MCF 10A (cell line): ENCODE measurements at regions not wholly inside any gene's neighbourhood (a gene's known extent, or its start where the extent isn't known, plus 50 kb on each side); places are given as distances from the start of the nearest gene placed in this dataset.

ENCODE experiments used
- BruUV-seq: library from RNA; stranded (reverse); fragments of 400-500 nt; replicated peaks from 2 replicates; lab custom pipeline; 2021; lab: Mats Ljungman, UMichigan
- CTCF ChIA-PET: fragments of 300-600 bp; sonication (Branson Sonifier 250); formaldehyde crosslinking; extraction: SDS; loops from one replicate; lab custom pipeline; 2021; ENCODE audit warnings: antibody characterized with exemption, inconsistent platforms; lab: Yijun Ruan, JAX
- POLR2A ChIA-PET: fragments of 300-600, 350-650 bp; sonication (Branson Sonifier 250); formaldehyde crosslinking; extraction: SDS; loops from one replicate; lab custom pipeline; 2020; ENCODE audit warnings: antibody characterized with exemption, inconsistent platforms; lab: Yijun Ruan, JAX
- DNase-seq: peaks from one replicate; pipeline ENCODE4 v3.0.0-alpha.2; 2018; ENCODE audit not compliant: unreplicated experiment
- H3K27ac Mint-ChIP-seq: one replicate; pipeline ENCODE4 v1.8.0; 2022; ENCODE audit warnings: mild to moderate bottlenecking, low read depth, mixed read lengths; ENCODE audit not compliant: unreplicated experiment
- H3K27me3 Mint-ChIP-seq: one replicate; pipeline ENCODE4 v1.8.0; 2022; ENCODE audit warnings: mixed read lengths; ENCODE audit not compliant: insufficient read depth, unreplicated experiment
- H3K36me3 Mint-ChIP-seq: one replicate; pipeline ENCODE4 v1.8.0; 2022; ENCODE audit warnings: mild to moderate bottlenecking, moderate library complexity, mixed read lengths; ENCODE audit not compliant: insufficient read depth, unreplicated experiment
- H3K4me1 Mint-ChIP-seq: one replicate; pipeline ENCODE4 v1.8.0; 2022; ENCODE audit warnings: mixed read lengths; ENCODE audit not compliant: insufficient read depth, unreplicated experiment
- H3K4me3 Mint-ChIP-seq: one replicate; pipeline ENCODE4 v1.8.0; 2022; ENCODE audit warnings: mild to moderate bottlenecking, moderate library complexity, mixed read lengths; ENCODE audit not compliant: unreplicated experiment
- H3K9me3 Mint-ChIP-seq: one replicate; pipeline ENCODE4 v1.8.0; 2022; ENCODE audit warnings: mixed read lengths; ENCODE audit not compliant: unreplicated experiment
- intact Hi-C: fragments of 100-400 bp; cut with micrococcal nuclease; formaldehyde crosslinking; loops from 2 replicates; pipeline ENCODE4 v1.14.1; 2022
- TF ChIP-seq, protein P1 (sequence below): fragments of 200-600 bp; IDR thresholded peaks from one replicate; pipeline ENCODE4 v1.8.0; 2022; ENCODE audit warnings: antibody characterized with exemption, mild to moderate bottlenecking; ENCODE audit not compliant: unreplicated experiment

DNA sequence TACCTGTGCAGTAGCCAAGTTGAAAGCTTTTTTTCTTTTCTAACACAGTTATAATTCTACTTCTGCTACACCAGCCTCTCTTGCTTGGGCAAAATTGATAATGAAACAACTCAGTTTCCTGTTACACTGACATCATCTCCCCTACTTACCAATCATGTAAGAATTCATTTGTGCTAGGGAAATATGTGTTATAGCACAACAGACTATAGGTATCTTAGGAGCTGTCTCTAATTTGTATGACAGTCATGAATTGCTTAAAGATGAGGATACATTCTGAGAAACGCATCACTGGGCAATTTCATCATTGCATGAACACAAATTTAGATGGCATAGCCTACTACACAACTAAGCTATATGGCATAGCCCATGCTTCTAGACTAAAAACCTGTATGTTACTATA, 246.3 kb upstream of the ANKRD50 start:
- CTCF ChIA-PET, result interaction anchor here (1.9 kb wide), 1 partner anchor 9 kb away, joined by 9 read pairs; no protein-coding TSS in a partner anchor
- TF ChIP-seq, protein P1, sequence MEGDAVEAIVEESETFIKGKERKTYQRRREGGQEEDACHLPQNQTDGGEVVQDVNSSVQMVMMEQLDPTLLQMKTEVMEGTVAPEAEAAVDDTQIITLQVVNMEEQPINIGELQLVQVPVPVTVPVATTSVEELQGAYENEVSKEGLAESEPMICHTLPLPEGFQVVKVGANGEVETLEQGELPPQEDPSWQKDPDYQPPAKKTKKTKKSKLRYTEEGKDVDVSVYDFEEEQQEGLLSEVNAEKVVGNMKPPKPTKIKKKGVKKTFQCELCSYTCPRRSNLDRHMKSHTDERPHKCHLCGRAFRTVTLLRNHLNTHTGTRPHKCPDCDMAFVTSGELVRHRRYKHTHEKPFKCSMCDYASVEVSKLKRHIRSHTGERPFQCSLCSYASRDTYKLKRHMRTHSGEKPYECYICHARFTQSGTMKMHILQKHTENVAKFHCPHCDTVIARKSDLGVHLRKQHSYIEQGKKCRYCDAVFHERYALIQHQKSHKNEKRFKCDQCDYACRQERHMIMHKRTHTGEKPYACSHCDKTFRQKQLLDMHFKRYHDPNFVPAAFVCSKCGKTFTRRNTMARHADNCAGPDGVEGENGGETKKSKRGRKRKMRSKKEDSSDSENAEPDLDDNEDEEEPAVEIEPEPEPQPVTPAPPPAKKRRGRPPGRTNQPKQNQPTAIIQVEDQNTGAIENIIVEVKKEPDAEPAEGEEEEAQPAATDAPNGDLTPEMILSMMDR, result no peak
- Mint-ChIP-seq H3K4me1 (peaks cover 2% of the 10 kb centered on the region), H3K9me3 (peaks cover 8% of the 10 kb centered on the region), H3K36me3 (no peaks in the 10 kb centered on the region), H3K4me3 (no peak overlapping the region), H3K27me3 (no peaks in the 10 kb centered on the region), H3K27ac (no peak overlapping the region)
- intact Hi-C loops, result no loop called here
- no TSS peak for BruUV-seq
- POLR2A ChIA-PET, result interaction anchor here (0.6 to 0.7 kb wide), 2 partner anchors 54 to 307 kb away, joined by 3 read pairs; no protein-coding TSS in a partner anchor
- DNase-seq, result no peak

DNA sequence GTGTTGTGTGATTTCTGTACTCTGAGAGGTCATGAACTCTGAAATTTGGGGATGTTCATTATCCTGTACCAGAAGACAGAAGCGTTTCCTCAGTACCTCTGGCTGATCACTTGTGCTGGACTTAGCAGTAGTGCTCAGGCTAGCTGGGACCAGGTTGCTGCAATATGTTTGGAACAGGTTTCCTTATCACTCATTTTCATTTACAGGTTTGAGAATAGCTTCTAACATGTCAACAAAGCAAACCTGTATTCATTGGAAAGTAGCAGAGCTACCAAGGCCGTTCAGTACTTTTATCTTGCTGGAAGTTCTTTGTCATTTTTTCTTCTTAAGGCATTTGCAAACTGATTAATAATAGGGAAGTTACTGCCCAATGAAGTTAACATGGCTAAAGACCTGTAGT, 242.9 kb upstream of the ANKRD50 start:
- CTCF ChIA-PET, result interaction anchor here (0.7 to 1.9 kb wide), 2 partner anchors 13 to 289 kb away, joined by 3 to 4 read pairs; no protein-coding TSS in a partner anchor
- intact Hi-C loops, result no loop called here

DNA sequence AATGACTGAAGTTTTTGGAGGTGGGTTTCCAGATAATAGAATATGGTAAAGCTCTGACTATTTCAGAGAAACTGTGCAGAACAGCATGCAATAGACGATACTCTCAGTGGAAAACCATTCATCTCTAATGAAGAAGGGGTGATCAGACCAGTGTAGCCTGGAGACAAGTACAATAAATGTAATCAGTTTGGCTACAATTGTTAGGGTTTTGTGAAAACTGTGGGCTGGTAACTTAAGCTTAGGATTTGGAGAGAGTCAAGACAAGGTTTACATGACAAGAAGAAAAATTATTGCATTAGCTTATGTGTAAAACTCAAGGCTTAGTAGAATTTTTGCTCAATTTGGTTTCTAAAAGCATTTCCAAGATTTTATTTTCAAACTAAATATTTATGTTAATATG, 241.5 kb upstream of the ANKRD50 start:
- peaks cover 19% of the 10 kb centered on the region for H3K4me1 Mint-ChIP-seq
- no peaks in the 10 kb centered on the region for H3K27me3 Mint-ChIP-seq
- DNase-seq, result no peak
- intact Hi-C loops, result no loop called here
- no TSS peak for BruUV-seq
- H3K4me3 Mint-ChIP-seq, result no peak overlapping the region
- ChIA-PET CTCF (interaction anchor here (1.9 kb wide), 1 partner anchor 14 kb away, joined by 4 read pairs; no protein-coding TSS in a partner anchor), POLR2A (interaction anchor here (0.7 to 1.3 kb wide), 5 partner anchors 9 to 186 kb away, joined by 3 to 5 read pairs (median 3); no protein-coding TSS in a partner anchor)
- no peak overlapping the region for H3K27ac Mint-ChIP-seq
- no peaks in the 10 kb centered on the region for H3K9me3 Mint-ChIP-seq
- TF ChIP-seq, protein P1, result no peak
- H3K36me3 Mint-ChIP-seq, result no peaks in the 10 kb centered on the region

More for the DNA sequence above, 242.9 kb upstream of the ANKRD50 start:
- POLR2A ChIA-PET, result no interaction called here
- BruUV-seq, result no TSS peak
- no peak for DNase-seq
- no peak overlapping the region for H3K27ac Mint-ChIP-seq
- no peaks in the 10 kb centered on the region for H3K36me3 Mint-ChIP-seq
- TF ChIP-seq, protein P1, result no peak
- no peaks in the 10 kb centered on the region for H3K27me3 Mint-ChIP-seq
- H3K9me3 Mint-ChIP-seq, result no peaks in the 10 kb centered on the region
- H3K4me1 Mint-ChIP-seq, result peaks cover 14% of the 10 kb centered on the region
- H3K4me3 Mint-ChIP-seq, result no peak overlapping the region

DNA sequence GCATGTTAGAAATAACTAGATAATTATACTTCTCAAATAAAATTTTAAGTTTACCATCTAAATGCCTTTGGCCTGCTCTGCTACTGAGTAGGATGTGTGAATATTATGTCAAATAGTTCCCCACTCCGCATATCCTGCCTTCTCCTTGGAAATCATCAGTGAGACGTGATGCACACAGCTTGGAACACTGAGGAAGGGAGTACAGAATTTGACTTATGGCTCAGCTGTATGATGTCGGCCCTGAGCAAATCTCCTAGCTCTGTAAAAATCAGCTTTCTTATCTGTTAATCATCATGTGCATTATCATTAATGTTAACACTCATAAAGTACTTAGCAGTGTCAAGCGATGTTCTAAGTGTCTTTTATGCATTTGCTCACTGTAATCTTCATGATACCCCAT, 241.0 kb upstream of the ANKRD50 start:
- no peak for DNase-seq
- Mint-ChIP-seq H3K4me1 (peaks cover 25% of the 10 kb centered on the region), H3K27me3 (no peaks in the 10 kb centered on the region), H3K27ac (peak overlapping the region; percentile 86), H3K4me3 (no peak overlapping the region), H3K36me3 (no peaks in the 10 kb centered on the region), H3K9me3 (no peaks in the 10 kb centered on the region)
- ChIA-PET CTCF (no interaction called here), POLR2A (interaction anchor here (0.5 to 1.3 kb wide), 7 partner anchors 9 to 187 kb away, joined by 3 to 5 read pairs (median 3); no protein-coding TSS in a partner anchor)
- TF ChIP-seq, protein P1, result no peak
- intact Hi-C loops, result no loop called here
- no TSS peak for BruUV-seq
